GM12878 (cell line): ENCODE measurements at regions not wholly inside any gene's neighbourhood (a gene's known extent, or its start where the extent isn't known, plus 50 kb on each side); places are given as distances from the start of the nearest gene placed in this dataset.

ENCODE experiments used
- ATAC-seq: fragments of 200-7000 bp; cut with Tn5 transposase; 3 replicates; pipeline ENCODE4 v1.9.1; 2020; ENCODE audit warnings: mild to moderate bottlenecking, moderate library complexity
- BruUV-seq: library from RNA; stranded (reverse); fragments of 400-500 nt; replicated peaks from 2 replicates; lab custom pipeline; 2021; lab: Mats Ljungman, UMichigan
- CTCF ChIA-PET: fragments of 300-600 bp; sonication (Branson Sonifier 250); formaldehyde crosslinking; extraction: SDS; loops from one replicate; lab custom pipeline; 2021; ENCODE audit warnings: inconsistent platforms; lab: Yijun Ruan, JAX
- POLR2A ChIA-PET: fragments of 350-600 bp; formaldehyde crosslinking; extraction: SDS; loops from one replicate; lab custom pipeline; 2021; ENCODE audit warnings: inconsistent platforms; lab: Charles Lee
- RAD21 ChIA-PET: fragments of 300-600 bp; sonication (Branson Sonifier 250); formaldehyde crosslinking; loops from one replicate; lab custom pipeline; 2023; ENCODE audit warnings: antibody characterized with exemption; ENCODE audit not compliant: unreplicated experiment; lab: Charles Lee
- SMC1A ChIA-PET: fragments of 300-600 bp; sonication (Branson Sonifier 250); formaldehyde crosslinking; loops from one replicate; lab custom pipeline; 2023; ENCODE audit not compliant: unreplicated experiment, uncharacterized antibody; lab: Charles Lee
- DNase-seq: peaks from one replicate; pipeline ENCODE4 v3.0.0-alpha.2; 2011; ENCODE audit warnings: low read depth, low spot score
- FAIRE-seq: peaks from 3 replicates; lab custom pipeline; 2011; peaks lifted over from hg19 to GRCh38; lab: Jason Lieb, UNC
- H2AFZ ChIP-seq: 2 replicates; pipeline ENCODE4 v1.6.0; 2011; ENCODE audit warnings: low read depth, low read length, control low read depth; ENCODE audit not compliant: control insufficient read depth
- H3K27ac ChIP-seq: 2 replicates; pipeline ENCODE4 v1.5.1; 2011; ENCODE audit warnings: control low read depth; ENCODE audit not compliant: control insufficient read depth, insufficient read depth
- H3K27me3 ChIP-seq, 2 experiments: replicated peaks in 1 of 2; 2 replicates each; pipeline versions ENCODE4 v1.6.0 to v1.6.1; 2011; ENCODE audit warnings: low read length in 1 of 2; ENCODE audit not compliant: control insufficient read depth in 2 of 2, insufficient read depth in 2 of 2
- H3K36me3 ChIP-seq, 2 experiments: 2 replicates each; pipeline ENCODE4 v1.5.1; 2011; ENCODE audit warnings: low read length in 1 of 2; ENCODE audit not compliant: control insufficient read depth in 2 of 2, insufficient read depth in 2 of 2
- H3K4me1 ChIP-seq: 2 replicates; pipeline ENCODE4 v1.6.1; 2011; ENCODE audit warnings: mild to moderate bottlenecking, low read length, moderate library complexity, mixed read lengths; ENCODE audit not compliant: control insufficient read depth, insufficient read depth
- H3K4me2 ChIP-seq: 2 replicates; pipeline ENCODE4 v1.6.0; 2011; ENCODE audit warnings: control low read depth; ENCODE audit not compliant: control insufficient read depth, insufficient read depth
- H3K4me3 ChIP-seq: fragments of 200-600 bp; sonication (generic); 2 replicates; pipeline ENCODE4 v1.5.1; 2016
- H3K79me2 ChIP-seq: 2 replicates; pipeline ENCODE4 v1.6.0; 2011; ENCODE audit warnings: low read length; ENCODE audit not compliant: control insufficient read depth, insufficient read depth
- H3K9ac ChIP-seq: 2 replicates; pipeline ENCODE4 v1.8.0; 2011; ENCODE audit warnings: low read length, control low read depth, mixed read lengths; ENCODE audit not compliant: control insufficient read depth, insufficient read depth
- H3K9me3 ChIP-seq: replicated peaks from 3 replicates; pipeline ENCODE4 v1.5.1; 2011; ENCODE audit warnings: mild to moderate bottlenecking, low read length; ENCODE audit not compliant: control insufficient read depth, insufficient read depth
- H4K20me1 ChIP-seq: 2 replicates; pipeline ENCODE4 v1.6.0; 2011; ENCODE audit not compliant: control insufficient read depth, insufficient read depth
- CEBPZ ChIP-seq: fragments of 150-350 bp; IDR thresholded peaks from 2 replicates; pipeline ENCODE4 v1.6.1; 2016; ENCODE audit warnings: low read depth, low read length
- MTA2 ChIP-seq: fragments of 450-650 bp; IDR thresholded peaks from 2 replicates; pipeline ENCODE4 v1.6.1; 2016; ENCODE audit warnings: low read depth, mild to moderate bottlenecking, moderate library complexity
- NFIC ChIP-seq: IDR thresholded peaks from 2 replicates; pipeline ENCODE4 v1.6.1; 2012; ENCODE audit warnings: low read depth, mild to moderate bottlenecking, inconsistent platforms, low read length, moderate library complexity
- NR2C1 ChIP-seq: fragments of 450-650 bp; IDR thresholded peaks from 2 replicates; pipeline ENCODE4 v1.6.1; 2017; ENCODE audit warnings: antibody characterized with exemption, mild to moderate bottlenecking, moderate library complexity
- POLR2A ChIP-seq: IDR thresholded peaks from 2 replicates; pipeline ENCODE4 v1.6.1; 2011; ENCODE audit warnings: low read depth, mild to moderate bottlenecking, low read length
- RUNX3 ChIP-seq: IDR thresholded peaks from 2 replicates; pipeline ENCODE4 v1.6.1; 2012; ENCODE audit warnings: low read length, inconsistent platforms
- SP1 ChIP-seq: IDR thresholded peaks from one replicate; pipeline ENCODE4 v1.6.1; 2011; ENCODE audit warnings: low read depth, low read length
- SREBF1 ChIP-seq: IDR thresholded peaks from 2 replicates; pipeline ENCODE4 v1.6.1; 2012; ENCODE audit warnings: mild to moderate bottlenecking, low read length
- STAT1 ChIP-seq: fragments of 450-650 bp; conservative IDR thresholded peaks from 2 replicates; pipeline ENCODE4 v1.6.1; 2014; ENCODE audit warnings: antibody characterized with exemption, mild to moderate bottlenecking
- STAT3 ChIP-seq: IDR thresholded peaks from 2 replicates; pipeline ENCODE4 v1.6.1; 2011; ENCODE audit warnings: low read depth, low read length, improper control_type of control experiment
- USF1 ChIP-seq: IDR thresholded peaks from 2 replicates; pipeline ENCODE4 v1.6.1; 2011; ENCODE audit warnings: borderline replicate concordance, low read depth, mild to moderate bottlenecking, moderate library complexity, mixed read lengths, low read length; ENCODE audit not compliant: insufficient read depth; ENCODE audit errors: extremely low read length
- ZBED1 ChIP-seq: IDR thresholded peaks from 2 replicates; pipeline ENCODE4 v1.6.1; 2016; ENCODE audit warnings: borderline replicate concordance
- ZNF24 ChIP-seq: fragments of 450-650 bp; IDR thresholded peaks from 2 replicates; pipeline ENCODE4 v1.6.1; 2017; ENCODE audit warnings: antibody characterized with exemption, mild to moderate bottlenecking
- ZNF384 ChIP-seq: IDR thresholded peaks from 2 replicates; pipeline ENCODE4 v1.6.1; 2012; ENCODE audit warnings: low read depth, mild to moderate bottlenecking, low read length, improper control_type of control experiment, borderline replicate concordance
- WGBS: methylation state at CpG from one replicate; pipeline ENCODE4 v1.1.6; 2016; ENCODE audit warnings: low lambda C conversion rate; ENCODE audit not compliant: insufficient replicate concordance, insufficient coverage; ENCODE audit errors: missing lambda C conversion rate; 5-methylcytosine and 5-hydroxymethylcytosine counted together
- in situ Hi-C: fragments of 300-500 bp; cut with MboI; formaldehyde crosslinking; loops from 9 replicates; pipeline ENCODE4 v1.14.3; 2018; ENCODE audit warnings: mixed read lengths
- intact Hi-C: fragments of 100-400 bp; cut with micrococcal nuclease; formaldehyde crosslinking; loops from one replicate; pipeline ENCODE4 v1.14.2; 2022; ENCODE audit not compliant: unreplicated experiment

- no peaks in the 10 kb centered on the region for H3K36me3 ChIP-seq
- H3K27me3 ChIP-seq: no peaks in the 10 kb centered on the region
- no peaks in the 10 kb centered on the region for H4K20me1 ChIP-seq
- in situ Hi-C loops (no loop called here), intact Hi-C loops (no loop called here)
- TF ChIP-seq SP1 (no peak), ZNF24 (no peak), USF1 (no peak), STAT1 (no peak), MTA2 (peak; percentile 40; the same call in 1 of the 2 replicates), NR2C1 (no peak)
- H3K79me2 ChIP-seq: no peaks in the 10 kb centered on the region
- ChIA-PET POLR2A (interaction anchor here (1.2 kb wide), 1 partner anchor 22 kb away, joined by 3 read pairs; no protein-coding TSS in a partner anchor), RAD21 (no interaction called here), CTCF (no interaction called here), SMC1A (no interaction called here)
- H3K4me2 ChIP-seq: no peak overlapping the region
- DNase-seq (no peak), ATAC-seq (no peak), FAIRE-seq (no peak)
- no peak overlapping the region for H3K4me3 ChIP-seq
- H3K9ac ChIP-seq: no peak overlapping the region
- WGBS: 35% methylated on average over 1 of the region's 1 CpG
- no peak overlapping the region for H3K27ac ChIP-seq
- H2AFZ ChIP-seq: no peak overlapping the region
- H3K4me1 ChIP-seq: no peaks in the 10 kb centered on the region
- no peaks in the 10 kb centered on the region for H3K9me3 ChIP-seq
- no TSS peak for BruUV-seq
Measured at GRCh38 chr7:125845686-125846085, 916.1 kb upstream of the POT1 start.

GRCh38 chr7:125834421-125834820 is 904.8 kb upstream of the POT1 start:
- Histone ChIP-seq H3K27me3 (no peaks in the 10 kb centered on the region), H3K9me3 (no peaks in the 10 kb centered on the region), H3K9ac (no peak overlapping the region), H3K4me3 (no peak overlapping the region), H2AFZ (no peak overlapping the region), H3K79me2 (no peaks in the 10 kb centered on the region), H3K27ac (no peak overlapping the region), H3K4me1 (no peaks in the 10 kb centered on the region), H3K4me2 (no peak overlapping the region), H4K20me1 (no peaks in the 10 kb centered on the region), H3K36me3 (no peaks in the 10 kb centered on the region)
- in situ Hi-C loops: no loop called here
- no peak for DNase-seq
- intact Hi-C loops: no loop called here
- POLR2A ChIA-PET: interaction anchor here (0.8 kb wide), 1 partner anchor 10 kb away, joined by 3 read pairs; no protein-coding TSS in a partner anchor
- SMC1A ChIA-PET: interaction anchor here (0.7 to 1.7 kb wide), 6 partner anchors 11 to 72 kb away, joined by 3 to 6 read pairs (median 4); no protein-coding TSS in a partner anchor
- WGBS: 3% methylated on average over 2 of the region's 2 CpGs
- no peak for ATAC-seq
- RAD21 ChIA-PET: interaction anchor here (0.6 to 1.5 kb wide), 4 partner anchors 9 to 75 kb away, joined by 3 read pairs; no protein-coding TSS in a partner anchor
- CTCF ChIA-PET: no interaction called here
- BruUV-seq: no TSS peak
- no peak for FAIRE-seq
- TF ChIP-seq CEBPZ: no peak
- TF ChIP-seq ZBED1: no peak
- no peak for TF ChIP-seq STAT3
- no peak for TF ChIP-seq SREBF1
- TF ChIP-seq RUNX3: no peak
- TF ChIP-seq NFIC: no peak
- no peak for TF ChIP-seq POLR2A
- no peak for TF ChIP-seq ZNF384
